Activated T-cell treated with anti-CD3 and anti-CD28 coated beads, Interleukin-2, amount 50 U/mL, for 24 hours (primary cell): ENCODE measurements at regions not wholly inside any gene's neighbourhood (a gene's known extent, or its start where the extent isn't known, plus 50 kb on each side); places are given as distances from the start of the nearest gene placed in this dataset.
"Not testable (repeated sequence)": the region's sequence is repeated elsewhere in the genome, so short reads cannot be mapped to it uniquely, and the experiment has no call there.

ENCODE experiments used
- DNase-seq: peaks from one replicate; pipeline ENCODE4 v3.0.0-alpha.2; 2020
- H3K27ac Mint-ChIP-seq: 2 replicates; pipeline ENCODE4 v1.8.0; 2020; ENCODE audit warnings: mild to moderate bottlenecking, mixed read lengths
- H3K27me3 Mint-ChIP-seq: 2 replicates; pipeline ENCODE4 v1.8.0; 2020; ENCODE audit warnings: mixed read lengths
- H3K36me3 Mint-ChIP-seq: 2 replicates; pipeline ENCODE4 v1.8.0; 2020; ENCODE audit warnings: low read depth, mixed read lengths
- H3K4me1 Mint-ChIP-seq: 2 replicates; pipeline ENCODE4 v1.8.0; 2020; ENCODE audit warnings: low read depth, mixed read lengths
- H3K4me3 Mint-ChIP-seq: 2 replicates; pipeline ENCODE4 v1.8.0; 2020; ENCODE audit warnings: mild to moderate bottlenecking, moderate library complexity, mixed read lengths
- H3K9me3 Mint-ChIP-seq: 2 replicates; pipeline ENCODE4 v1.8.0; 2020; ENCODE audit warnings: mixed read lengths

DNA sequence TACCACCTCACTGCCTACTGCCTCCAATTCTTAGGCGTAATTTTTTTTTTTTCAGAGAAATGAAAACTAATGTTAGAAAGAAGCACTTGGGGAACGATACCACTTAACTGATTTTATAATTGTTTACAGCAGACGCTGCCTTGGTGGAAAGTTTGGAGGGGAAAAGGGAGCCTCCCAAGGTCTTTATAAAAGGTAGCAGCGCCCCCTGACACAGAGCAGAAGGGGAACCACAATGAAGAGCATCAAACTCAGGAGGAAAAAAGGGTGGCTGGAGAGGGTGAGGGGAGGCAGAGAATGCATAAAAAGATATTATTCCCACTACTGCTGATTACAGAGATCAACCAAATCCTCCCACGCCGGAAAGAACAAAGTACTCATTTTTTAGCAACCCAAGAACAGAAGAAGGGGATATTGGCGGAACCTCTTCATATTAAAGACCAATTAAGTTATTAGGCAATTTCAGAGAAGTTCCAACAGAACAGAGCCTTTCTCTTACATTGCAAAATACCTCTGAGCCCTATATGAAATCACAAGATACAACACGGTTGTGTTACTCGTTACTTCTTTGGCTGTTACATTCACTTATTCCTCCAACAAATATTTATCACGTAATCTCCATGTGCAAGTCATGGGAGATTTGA lies 135.8 kb downstream of the TEX36 start:
- H3K4me1 Mint-ChIP-seq = no peaks in the 10 kb centered on the region
- H3K27ac Mint-ChIP-seq = no peak overlapping the region
- H3K36me3 Mint-ChIP-seq = no peaks in the 10 kb centered on the region
- H3K4me3 Mint-ChIP-seq = no peak overlapping the region
- peaks cover 14% of the 10 kb centered on the region for H3K27me3 Mint-ChIP-seq
- DNase-seq = no peak
- H3K9me3 Mint-ChIP-seq = no peaks in the 10 kb centered on the region

GRCh38 chr10:125543796-125544195 lies 139.2 kb downstream of the TEX36 start:
- H3K27me3 Mint-ChIP-seq = peaks cover 14% of the 10 kb centered on the region

DNA sequence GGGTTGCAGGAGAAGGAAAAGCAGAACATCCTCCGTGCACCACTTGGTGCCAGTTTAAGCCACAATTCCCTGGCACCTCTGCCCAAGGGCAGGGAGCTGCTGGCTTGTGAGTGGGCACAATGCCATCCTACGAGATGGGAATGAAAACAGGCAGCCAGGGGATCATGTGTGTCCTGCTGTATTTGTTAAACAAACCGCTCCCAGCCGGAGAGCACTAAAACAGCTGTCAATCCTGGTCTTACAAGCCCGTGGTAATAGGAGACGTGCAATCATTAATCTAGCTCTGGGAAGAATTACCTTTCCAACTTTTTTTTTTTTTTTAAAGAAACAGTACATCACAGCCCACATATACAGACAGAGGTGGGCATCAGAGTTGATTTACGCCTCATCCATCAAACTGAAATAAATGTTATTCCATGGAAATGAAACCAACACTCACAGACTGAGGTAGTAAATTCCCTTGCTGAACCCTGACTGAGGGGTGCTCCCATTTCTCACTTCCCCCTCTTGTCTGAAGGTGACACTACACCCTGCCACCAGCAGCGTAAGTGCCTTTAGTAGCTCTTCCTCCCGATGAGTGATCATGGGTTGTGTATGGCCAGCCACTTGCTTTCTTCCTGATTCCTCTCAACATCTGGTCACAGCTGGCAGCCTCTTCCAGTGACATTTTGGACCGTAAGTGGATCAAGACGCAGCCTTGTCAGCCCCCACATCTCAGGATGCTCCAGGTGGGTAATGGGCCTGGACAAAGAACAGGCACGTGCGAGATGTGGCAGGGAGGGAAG lies 143.8 kb downstream of the TEX36 start:
- no peaks in the 10 kb centered on the region for H3K9me3 Mint-ChIP-seq
- peaks cover 4% of the 10 kb centered on the region for H3K27me3 Mint-ChIP-seq
- no peaks in the 10 kb centered on the region for H3K4me1 Mint-ChIP-seq
- H3K4me3 Mint-ChIP-seq = no peak overlapping the region
- no peak overlapping the region for H3K27ac Mint-ChIP-seq
- DNase-seq = no peak
- H3K36me3 Mint-ChIP-seq = no peaks in the 10 kb centered on the region

More at GRCh38 chr10:125543796-125544195, 139.2 kb downstream of the TEX36 start:
- no peaks in the 10 kb centered on the region for H3K36me3 Mint-ChIP-seq
- H3K4me3 Mint-ChIP-seq = no peak overlapping the region
- no peak for DNase-seq
- no peaks in the 10 kb centered on the region for H3K4me1 Mint-ChIP-seq
- H3K9me3 Mint-ChIP-seq = no peaks in the 10 kb centered on the region
- H3K27ac Mint-ChIP-seq = no peak overlapping the region

DNA sequence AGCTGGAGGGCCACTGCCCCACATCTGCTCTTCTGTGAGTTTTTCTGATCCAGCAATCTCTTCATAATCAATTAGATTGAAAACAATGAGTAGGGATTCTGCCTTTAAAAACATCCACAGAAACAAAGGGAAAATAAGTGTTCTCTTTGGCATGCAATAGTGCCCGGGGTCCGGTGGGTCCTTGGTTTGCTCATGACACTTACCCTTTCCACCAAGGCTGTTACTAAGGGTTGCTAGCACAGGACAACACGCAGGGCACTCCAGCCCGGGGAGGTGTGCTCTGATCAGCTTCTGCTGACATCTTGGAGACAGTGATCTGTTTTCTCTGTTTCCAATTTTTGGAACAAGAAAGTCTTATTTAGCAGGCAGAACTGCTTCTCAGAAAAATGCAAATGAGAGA lies 146.7 kb downstream of the TEX36 start:
- H3K9me3 Mint-ChIP-seq = no peaks in the 10 kb centered on the region
- H3K36me3 Mint-ChIP-seq = no peaks in the 10 kb centered on the region
- no peak overlapping the region for H3K4me3 Mint-ChIP-seq
- no peak overlapping the region for H3K27ac Mint-ChIP-seq
- H3K27me3 Mint-ChIP-seq = peaks cover 4% of the 10 kb centered on the region
- no peak for DNase-seq
- no peaks in the 10 kb centered on the region for H3K4me1 Mint-ChIP-seq

GRCh38 chr10:125535559-125535958 lies 147.4 kb downstream of the TEX36 start:
- Mint-ChIP-seq H3K9me3 (no peaks in the 10 kb centered on the region), H3K27ac (no peak overlapping the region), H3K27me3 (peaks cover 4% of the 10 kb centered on the region), H3K4me1 (no peaks in the 10 kb centered on the region), H3K4me3 (no peak overlapping the region), H3K36me3 (no peaks in the 10 kb centered on the region)
- no peak for DNase-seq

DNA sequence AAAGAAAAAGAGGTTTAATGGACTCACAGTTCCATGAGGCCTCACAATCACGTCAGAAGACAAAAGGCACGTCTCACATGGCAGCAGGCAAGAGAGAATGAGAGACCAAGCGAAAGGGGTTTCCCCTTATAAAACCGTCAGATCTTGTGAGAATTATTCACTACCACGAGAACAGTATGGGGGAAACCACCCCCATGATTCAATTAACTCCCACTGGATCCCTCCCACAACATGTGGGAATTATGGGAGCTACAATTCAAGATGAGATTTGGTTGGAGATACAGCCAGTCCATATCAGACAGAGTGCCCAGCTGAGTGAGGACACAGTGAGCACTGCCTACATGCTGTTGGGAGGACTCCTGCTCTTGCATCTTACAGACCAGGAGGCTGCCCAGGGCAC lies 148.4 kb downstream of the TEX36 start:
- H3K4me3 Mint-ChIP-seq = no peak overlapping the region
- peaks cover 4% of the 10 kb centered on the region for H3K27me3 Mint-ChIP-seq
- H3K4me1 Mint-ChIP-seq = no peaks in the 10 kb centered on the region
- H3K9me3 Mint-ChIP-seq = no peaks in the 10 kb centered on the region
- H3K36me3 Mint-ChIP-seq = no peaks in the 10 kb centered on the region
- no peak overlapping the region for H3K27ac Mint-ChIP-seq
- DNase-seq = no peak

- no peaks in the 10 kb centered on the region for H3K4me1 Mint-ChIP-seq
- H3K36me3 Mint-ChIP-seq = no peaks in the 10 kb centered on the region
- no peak overlapping the region for H3K4me3 Mint-ChIP-seq
- H3K27me3 Mint-ChIP-seq = peaks cover 4% of the 10 kb centered on the region
- no peak for DNase-seq
- H3K9me3 Mint-ChIP-seq = no peaks in the 10 kb centered on the region
- H3K27ac Mint-ChIP-seq = no peak overlapping the region
These were observed 149.1 kb downstream of the TEX36 start for GRCh38 chr10:125533866-125534265.

GRCh38 chr10:125531465-125531864 lies 151.5 kb downstream of the TEX36 start:
- Mint-ChIP-seq H3K27ac (no peak overlapping the region), H3K27me3 (peaks cover 4% of the 10 kb centered on the region), H3K36me3 (no peaks in the 10 kb centered on the region), H3K4me1 (no peaks in the 10 kb centered on the region), H3K9me3 (no peaks in the 10 kb centered on the region), H3K4me3 (no peak overlapping the region)
- DNase-seq = no peak

- Mint-ChIP-seq H3K27ac (no peak overlapping the region), H3K36me3 (no peaks in the 10 kb centered on the region), H3K4me1 (no peaks in the 10 kb centered on the region), H3K9me3 (no peaks in the 10 kb centered on the region), H3K4me3 (no peak overlapping the region), H3K27me3 (peaks cover 3% of the 10 kb centered on the region)
- no peak for DNase-seq
These were observed 159.6 kb downstream of the TEX36 start for GRCh38 chr10:125523347-125523746.

DNA sequence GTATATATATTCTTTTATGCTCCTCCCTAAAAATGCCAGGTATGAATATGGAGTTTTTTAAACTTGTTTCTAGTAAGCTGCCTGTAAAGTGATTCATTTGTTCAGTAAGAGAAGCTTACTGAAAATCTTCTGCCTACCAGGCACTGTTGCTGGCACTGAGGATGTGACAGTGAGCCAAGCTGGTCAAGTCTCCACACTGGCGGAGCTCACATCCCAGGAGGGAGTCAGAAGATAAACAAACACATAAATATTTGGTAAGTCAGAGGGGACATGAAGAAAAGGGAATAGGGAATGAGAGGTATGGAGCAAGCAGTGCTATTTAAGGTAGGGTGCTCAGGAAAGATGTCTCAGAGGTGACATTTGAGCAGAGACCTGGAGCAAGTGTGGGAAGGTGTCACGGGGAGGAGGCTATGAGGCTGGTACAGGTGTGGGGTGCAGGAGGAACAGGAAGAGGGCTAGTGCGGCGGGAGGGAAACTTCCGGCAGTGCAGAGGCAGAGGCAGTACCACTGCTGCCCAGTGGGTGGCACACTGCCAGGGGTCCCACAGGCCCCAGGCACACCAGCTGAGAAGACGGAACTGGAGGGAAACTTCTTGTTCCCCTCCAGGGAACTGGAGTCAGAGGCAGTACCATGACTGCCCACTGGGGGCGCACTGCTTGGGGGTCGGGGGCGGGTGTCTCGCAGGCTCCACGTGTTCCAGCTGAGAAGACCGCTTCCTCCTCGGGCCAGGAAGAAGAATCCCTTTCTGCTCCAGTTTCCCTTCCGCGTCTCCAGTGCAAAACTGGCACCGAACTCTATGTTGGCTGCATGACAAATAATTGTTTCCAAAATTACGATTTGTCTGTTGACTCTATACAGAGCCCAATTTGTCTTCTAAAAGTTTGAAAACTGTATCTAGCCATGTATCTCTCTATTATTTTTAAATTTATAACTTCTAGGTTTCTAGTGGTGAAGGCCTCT lies 161.0 kb downstream of the TEX36 start:
- H3K4me3 Mint-ChIP-seq = no peak overlapping the region
- H3K27me3 Mint-ChIP-seq = peaks cover 5% of the 10 kb centered on the region
- no peak overlapping the region for H3K27ac Mint-ChIP-seq
- no peaks in the 10 kb centered on the region for H3K4me1 Mint-ChIP-seq
- no peaks in the 10 kb centered on the region for H3K9me3 Mint-ChIP-seq
- DNase-seq = peak; percentile 34
- H3K36me3 Mint-ChIP-seq = no peaks in the 10 kb centered on the region

DNA sequence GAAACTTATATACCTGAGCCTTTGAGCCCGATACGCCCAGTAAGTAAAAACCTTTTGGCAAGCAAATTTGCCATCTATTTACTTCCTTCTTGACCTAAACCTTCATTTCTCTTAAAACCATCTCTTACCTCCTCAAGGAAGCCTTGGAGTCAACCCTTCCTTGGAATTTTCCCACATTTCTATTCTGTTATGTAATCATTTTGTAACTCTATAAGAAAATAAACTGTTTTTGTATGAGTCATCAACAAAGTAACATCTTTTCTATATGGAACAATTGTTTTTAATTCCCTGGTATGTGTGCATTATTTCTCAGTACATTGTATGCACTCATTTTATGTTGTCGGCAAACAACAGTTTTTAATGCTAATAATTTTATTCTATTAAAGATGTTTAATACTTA lies 162.0 kb downstream of the TEX36 start:
- no peaks in the 10 kb centered on the region for H3K9me3 Mint-ChIP-seq
- DNase-seq = no peak
- no peak overlapping the region for H3K27ac Mint-ChIP-seq
- H3K27me3 Mint-ChIP-seq = peaks cover 7% of the 10 kb centered on the region
- no peaks in the 10 kb centered on the region for H3K36me3 Mint-ChIP-seq
- H3K4me1 Mint-ChIP-seq = no peaks in the 10 kb centered on the region
- no peak overlapping the region for H3K4me3 Mint-ChIP-seq

- not testable (repeated sequence) for H3K4me1 Mint-ChIP-seq, DNase-seq, H3K36me3 Mint-ChIP-seq, H3K9me3 Mint-ChIP-seq, H3K4me3 Mint-ChIP-seq, H3K27ac Mint-ChIP-seq
- H3K27me3 Mint-ChIP-seq = peaks cover 12% of the 10 kb centered on the region
These were observed 164.6 kb downstream of the TEX36 start for GRCh38 chr10:125518397-125518796.

GRCh38 chr10:125515571-125515970 lies 167.4 kb downstream of the TEX36 start:
- no peak overlapping the region for H3K4me3 Mint-ChIP-seq
- H3K27ac Mint-ChIP-seq = no peak overlapping the region
- no peak for DNase-seq

DNA sequence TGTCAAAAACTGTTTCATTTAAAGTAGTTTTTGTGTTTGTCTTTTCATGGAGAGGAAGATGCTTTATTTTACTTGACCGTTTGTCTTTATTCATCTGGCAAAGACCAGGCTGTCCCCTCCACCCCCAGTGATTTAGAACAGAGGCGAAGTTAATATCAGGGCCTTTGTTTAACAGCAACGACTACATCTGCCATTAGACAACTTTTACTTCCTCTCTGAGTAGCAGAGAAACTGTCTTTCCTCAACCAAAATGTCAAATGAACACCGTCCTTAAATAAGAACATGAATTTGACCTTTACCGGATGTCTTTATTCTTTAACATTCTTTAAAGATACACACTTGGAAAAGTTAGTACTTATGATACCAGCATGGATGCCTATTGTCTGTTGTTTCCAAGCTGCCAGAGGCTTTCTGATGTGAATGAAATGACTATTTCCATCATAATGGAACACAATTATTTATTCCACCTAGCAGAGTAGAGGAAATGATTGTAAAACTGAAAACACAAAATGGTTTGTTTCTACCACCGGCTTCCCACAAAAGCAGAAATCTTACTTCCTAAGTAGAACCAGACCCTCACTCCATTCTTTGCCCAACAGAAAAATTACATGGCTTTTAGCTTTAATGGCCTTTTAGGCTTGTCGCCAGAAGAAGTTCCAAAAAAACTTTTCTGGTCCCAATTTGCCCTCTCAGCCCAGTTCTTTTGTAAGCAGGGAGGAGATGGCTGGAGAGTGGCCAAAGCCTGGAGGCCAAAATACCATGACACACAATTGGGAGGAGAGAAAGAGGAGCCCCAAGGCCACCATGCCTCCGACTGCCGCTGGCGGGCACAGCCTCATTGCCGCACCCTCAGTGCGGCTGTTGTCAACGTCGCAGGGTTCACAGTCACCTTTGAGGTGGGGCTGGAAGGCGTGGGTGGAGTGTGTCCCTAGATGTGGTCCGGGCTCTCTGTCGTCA lies 168.5 kb downstream of the TEX36 start:
- no peak overlapping the region for H3K4me3 Mint-ChIP-seq
- H3K4me1 Mint-ChIP-seq = no peaks in the 10 kb centered on the region
- peaks cover 9% of the 10 kb centered on the region for H3K27me3 Mint-ChIP-seq
- H3K9me3 Mint-ChIP-seq = no peaks in the 10 kb centered on the region
- DNase-seq = no peak
- H3K27ac Mint-ChIP-seq = no peak overlapping the region
- H3K36me3 Mint-ChIP-seq = no peaks in the 10 kb centered on the region

More at GRCh38 chr10:125515571-125515970, 167.4 kb downstream of the TEX36 start:
- Mint-ChIP-seq H3K36me3 (no peaks in the 10 kb centered on the region), H3K4me1 (no peaks in the 10 kb centered on the region), H3K27me3 (peaks cover 12% of the 10 kb centered on the region), H3K9me3 (no peaks in the 10 kb centered on the region)
